GM12892 (cell line): ENCODE measurements at regions not wholly inside any gene's neighbourhood (a gene's known extent, or its start where the extent isn't known, plus 50 kb on each side); places are given as distances from the start of the nearest gene placed in this dataset.

Experiments used
- DNase-seq: peaks from one replicate; pipeline ENCODE4 v3.0.0; 2011; ENCODE audit not compliant: insufficient read length
- FAIRE-seq: peaks from 2 replicates; lab custom pipeline; 2011; peaks lifted over from hg19 to GRCh38; lab: Jason Lieb, UNC
- POLR2A ChIP-seq: IDR thresholded peaks from 2 replicates; pipeline ENCODE4 v1.6.1; 2011; ENCODE audit warnings: low read depth, low read length, control low read depth
- POLR2AphosphoS5 ChIP-seq: IDR thresholded peaks from 2 replicates; pipeline ENCODE4 v1.6.1; 2011; ENCODE audit warnings: low read depth, low read length, control low read depth
- TAF1 ChIP-seq: IDR thresholded peaks from 2 replicates; pipeline ENCODE4 v1.6.1; 2011; ENCODE audit warnings: low read depth, mild to moderate bottlenecking, control low read depth, low read length, borderline replicate concordance

DNA sequence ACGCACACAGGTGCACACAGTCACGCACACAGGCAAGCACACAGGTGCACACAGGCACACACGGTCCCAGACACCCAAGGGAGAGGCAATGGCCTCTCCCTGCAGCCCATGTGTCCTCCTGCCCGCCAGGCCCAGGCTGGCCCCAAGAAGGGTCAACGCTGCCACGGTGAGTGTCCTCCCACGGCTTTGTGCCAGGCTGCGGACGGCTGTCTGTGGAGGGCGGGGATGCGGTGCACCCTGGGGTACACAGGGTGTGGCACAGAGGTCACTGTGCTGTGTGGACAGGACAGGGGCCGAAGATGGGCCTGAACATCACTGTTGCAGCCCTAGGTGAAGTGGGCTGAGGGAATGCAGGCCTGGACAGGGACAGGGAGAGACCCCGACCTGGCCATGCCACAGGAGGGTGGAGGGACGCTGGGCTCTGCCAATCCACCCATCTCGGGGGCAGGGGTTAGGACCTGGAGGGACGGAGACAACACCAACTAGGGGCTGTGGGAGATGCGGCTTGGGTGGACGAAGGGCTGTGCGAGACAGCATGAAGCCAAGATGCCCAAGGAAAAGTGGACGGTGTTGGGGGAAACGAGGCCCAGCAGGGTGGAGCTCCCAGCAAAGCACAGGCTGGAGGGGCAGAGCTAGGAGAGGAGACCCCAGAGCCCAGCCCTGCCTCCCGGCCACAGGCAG lies 523.8 kb downstream of the BRD1 start:
- no peak for FAIRE-seq
- no peak for DNase-seq
- TF ChIP-seq POLR2AphosphoS5 (no peak), TAF1 (no peak), POLR2A (no peak)

DNA sequence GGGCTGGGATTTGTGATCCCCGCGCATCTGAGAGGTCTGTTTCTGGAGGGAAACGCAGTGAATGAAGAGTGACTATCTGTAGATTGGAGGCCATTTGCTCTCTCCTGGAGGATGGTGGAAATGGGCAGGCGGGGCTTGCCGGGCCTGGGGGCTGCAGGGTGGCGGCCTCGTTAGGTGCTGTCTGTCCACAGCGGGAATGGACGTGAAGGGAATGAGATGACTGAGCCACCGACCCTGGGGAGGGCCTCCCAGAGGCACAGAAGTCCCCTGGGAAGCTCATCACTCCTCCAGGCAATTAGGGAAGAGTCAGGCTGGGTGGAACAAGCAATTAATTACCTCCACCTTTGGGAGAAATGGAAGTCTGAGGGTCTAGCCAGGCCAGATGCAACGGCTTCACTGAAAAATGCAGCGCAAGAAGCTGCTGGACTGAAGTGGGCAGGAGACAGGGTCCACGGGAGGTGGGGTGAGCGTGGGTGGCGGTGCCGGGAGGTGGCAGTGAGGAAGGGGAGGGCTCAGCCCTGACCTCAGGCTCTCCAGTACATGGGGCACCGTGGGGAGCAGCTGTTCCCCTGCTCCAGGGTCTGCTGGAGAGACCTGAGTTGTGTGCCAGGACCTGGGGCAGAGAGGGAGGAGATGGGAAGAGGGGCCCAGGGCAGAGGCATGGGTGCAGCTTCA lies 524.5 kb downstream of the BRD1 start:
- FAIRE-seq, result no peak
- no peak for DNase-seq
- no peak for TF ChIP-seq POLR2AphosphoS5
- no peak for TF ChIP-seq POLR2A
- no peak for TF ChIP-seq TAF1

GRCh38 chr22:49302530-49302929 lies 525.1 kb downstream of the BRD1 start:
- DNase-seq (no peak), FAIRE-seq (no peak)

GRCh38 chr22:49302150-49302460 lies 525.6 kb downstream of the BRD1 start:
- DNase-seq, result no peak
- FAIRE-seq, result no peak
- TF ChIP-seq POLR2AphosphoS5, result no peak
- TF ChIP-seq POLR2A, result no peak
- no peak for TF ChIP-seq TAF1

More at GRCh38 chr22:49302530-49302929, 525.1 kb downstream of the BRD1 start:
- TF ChIP-seq POLR2AphosphoS5, result no peak
- TF ChIP-seq POLR2A, result no peak
- TF ChIP-seq TAF1, result no peak

DNA sequence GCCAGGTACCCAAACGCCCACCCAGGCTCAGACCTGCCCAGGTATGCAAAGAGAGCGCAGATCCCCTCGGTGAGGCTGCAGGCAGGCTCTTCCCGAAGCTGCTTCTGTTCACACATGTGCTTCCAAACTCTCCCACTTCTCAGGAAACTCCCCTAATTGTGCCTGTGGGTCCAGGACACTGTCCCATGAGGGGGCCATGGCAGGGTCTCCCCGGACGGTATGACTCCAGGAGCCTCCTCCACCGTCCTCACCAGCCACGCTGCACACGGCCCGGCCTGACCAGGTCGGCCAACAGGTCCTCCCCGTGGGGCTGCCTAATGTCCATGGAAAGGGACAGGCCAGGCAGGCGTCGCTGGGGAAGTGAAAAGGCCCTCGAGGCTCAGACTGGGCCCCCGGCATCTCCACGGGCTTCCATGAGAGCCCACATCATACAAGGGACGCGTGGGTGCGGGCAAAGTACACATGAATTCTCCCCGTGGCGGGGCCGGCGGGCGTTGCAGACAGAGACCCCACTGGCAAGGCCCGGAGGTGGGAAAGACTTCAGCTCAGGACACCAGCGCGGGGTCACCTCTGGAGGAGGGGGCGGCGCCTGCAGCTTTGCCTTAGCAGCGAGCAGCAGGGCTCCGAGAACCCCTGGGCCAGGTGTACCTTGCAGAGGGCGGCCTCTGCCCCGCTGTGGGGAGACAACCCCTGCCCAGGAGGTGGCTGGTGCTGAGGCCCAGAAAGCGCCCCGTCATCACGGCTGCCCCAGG lies 526.1 kb downstream of the BRD1 start:
- TF ChIP-seq TAF1, result no peak
- FAIRE-seq (no peak), DNase-seq (no peak)

GRCh38 chr22:49300951-49301397 lies 526.7 kb downstream of the BRD1 start:
- FAIRE-seq (no peak), DNase-seq (no peak)
- TF ChIP-seq TAF1 (no peak), POLR2A (no peak), POLR2AphosphoS5 (no peak)

GRCh38 chr22:49300241-49300640 lies 527.4 kb downstream of the BRD1 start:
- DNase-seq, result no peak
- TF ChIP-seq TAF1 (no peak), POLR2A (no peak), POLR2AphosphoS5 (no peak)
- no peak for FAIRE-seq

DNA sequence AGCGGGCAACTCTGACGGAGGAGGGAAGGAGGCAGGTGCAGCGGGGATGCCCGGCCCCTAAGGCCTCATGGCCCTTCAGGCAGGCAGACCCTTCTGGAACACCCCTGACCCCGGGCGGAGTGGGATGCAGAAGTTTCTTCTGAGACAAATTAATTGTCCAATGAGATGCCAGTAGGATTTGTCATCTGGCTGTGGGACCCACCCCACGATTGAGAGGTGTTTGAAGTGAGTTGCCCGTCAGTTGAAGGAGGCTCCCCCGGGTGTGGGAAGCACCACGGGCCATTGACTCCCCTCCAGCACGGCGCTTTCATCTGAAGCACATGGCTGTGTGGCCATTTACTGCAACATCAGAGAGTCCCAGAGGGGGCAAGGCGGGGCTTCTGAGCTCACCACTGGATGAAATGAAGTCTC lies 527.8 kb downstream of the BRD1 start:
- DNase-seq (no peak), FAIRE-seq (no peak)
- TF ChIP-seq TAF1, result no peak
- TF ChIP-seq POLR2A, result no peak
- TF ChIP-seq POLR2AphosphoS5, result no peak

DNA sequence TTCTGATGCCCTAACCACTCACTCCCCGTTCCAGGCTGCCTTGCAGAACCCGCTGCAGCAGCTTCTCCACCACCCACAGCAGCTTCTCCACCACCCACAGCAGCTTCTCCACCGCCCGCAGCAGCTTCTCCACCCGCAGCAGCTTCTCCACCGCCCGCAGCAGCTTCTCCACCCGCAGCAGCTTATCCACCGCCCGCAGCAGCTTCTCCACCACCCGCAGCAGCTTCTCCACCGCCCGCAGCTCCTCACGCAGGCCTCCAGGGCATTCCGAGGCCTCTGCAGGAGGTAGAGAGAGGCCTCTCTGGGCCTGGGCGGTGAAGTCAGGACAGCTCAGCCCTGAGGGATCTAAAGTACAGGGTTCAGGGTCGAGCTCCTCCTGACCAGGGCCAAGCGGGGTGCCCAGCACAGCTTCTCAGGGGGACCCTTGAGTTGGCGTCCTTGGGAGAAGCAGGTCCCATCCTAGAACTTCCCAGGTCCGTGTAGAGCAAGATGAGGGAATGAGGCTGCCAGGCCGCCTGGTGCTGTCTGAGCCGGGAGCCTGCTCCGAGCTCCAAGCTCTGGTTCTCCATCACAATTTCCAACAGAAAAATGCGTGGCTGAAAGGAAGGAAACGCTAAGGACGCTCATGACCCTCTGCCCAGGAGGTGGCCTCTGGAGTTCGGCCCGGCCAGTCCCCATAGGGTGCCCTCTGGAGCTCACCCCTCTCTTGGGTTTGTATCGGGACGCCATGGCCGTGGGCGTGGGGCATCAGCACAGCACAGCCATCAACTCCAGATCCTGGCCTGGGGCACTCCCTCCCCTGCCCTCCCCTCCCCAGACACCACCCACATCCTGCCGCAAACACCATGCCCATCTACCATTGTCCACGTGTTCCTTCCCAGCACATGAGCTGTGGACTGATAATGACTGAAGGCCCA lies 528.6 kb downstream of the BRD1 start:
- DNase-seq, result no peak
- FAIRE-seq, result no peak
- TF ChIP-seq POLR2AphosphoS5 (no peak), TAF1 (no peak)

DNA sequence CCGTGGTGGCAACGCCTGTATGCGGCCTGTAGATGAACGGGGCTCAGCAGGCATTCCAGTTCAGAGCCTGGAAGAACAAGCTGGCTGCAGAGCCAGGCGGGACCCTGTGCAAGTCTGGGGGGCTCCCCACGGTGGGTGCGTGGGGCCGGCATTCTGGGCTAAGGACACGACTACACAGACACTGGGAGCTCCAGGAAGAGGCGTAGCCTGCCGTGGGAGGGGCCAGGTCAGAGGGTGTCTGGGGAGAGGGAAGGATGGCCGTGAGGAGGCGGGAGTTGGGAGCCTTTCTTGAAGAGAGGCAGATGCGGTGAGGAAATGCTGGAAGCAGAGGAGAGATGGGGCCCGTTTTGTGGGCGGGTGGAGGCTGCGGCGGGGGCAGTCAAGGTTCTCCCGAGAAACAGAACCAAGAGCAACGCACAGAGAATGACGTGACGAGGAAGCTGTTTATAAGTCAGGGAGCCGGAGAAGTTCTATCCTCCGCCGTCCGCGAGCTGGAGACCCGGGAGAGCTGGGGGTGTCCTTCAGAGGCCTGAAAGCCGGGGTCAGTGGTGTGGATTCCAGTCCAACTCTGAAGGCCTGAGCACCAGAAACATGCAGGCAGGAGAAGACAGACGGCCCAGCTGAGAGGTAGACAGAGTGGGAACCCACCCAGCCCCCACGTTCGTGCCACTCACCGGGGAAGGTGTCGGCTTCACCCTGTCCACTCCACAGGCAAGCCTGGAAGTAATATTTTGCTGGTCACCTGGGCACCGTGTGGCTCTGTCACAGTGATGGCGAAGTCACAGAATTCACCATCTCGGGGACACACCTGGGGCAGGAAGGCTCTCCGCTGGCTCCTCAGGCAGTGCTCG lies 529.6 kb downstream of the BRD1 start:
- no peak for TF ChIP-seq POLR2A
- TF ChIP-seq TAF1, result no peak
- TF ChIP-seq POLR2AphosphoS5, result no peak
- DNase-seq, result no peak
- FAIRE-seq, result no peak
